ENCODE measurements at regions not wholly inside any gene's neighbourhood (a gene's known extent, or its start where the extent isn't known, plus 50 kb on each side); places are given as distances from the start of the nearest gene placed in this dataset.
"Not testable (repeated sequence)": the region's sequence is repeated elsewhere in the genome, so short reads cannot be mapped to it uniquely, and the experiment has no call there.

GRCh38 chr10:23657677-23658076 lies 218.8 kb downstream of the OTUD1 start:
- FAIRE-seq, result no peak

DNA sequence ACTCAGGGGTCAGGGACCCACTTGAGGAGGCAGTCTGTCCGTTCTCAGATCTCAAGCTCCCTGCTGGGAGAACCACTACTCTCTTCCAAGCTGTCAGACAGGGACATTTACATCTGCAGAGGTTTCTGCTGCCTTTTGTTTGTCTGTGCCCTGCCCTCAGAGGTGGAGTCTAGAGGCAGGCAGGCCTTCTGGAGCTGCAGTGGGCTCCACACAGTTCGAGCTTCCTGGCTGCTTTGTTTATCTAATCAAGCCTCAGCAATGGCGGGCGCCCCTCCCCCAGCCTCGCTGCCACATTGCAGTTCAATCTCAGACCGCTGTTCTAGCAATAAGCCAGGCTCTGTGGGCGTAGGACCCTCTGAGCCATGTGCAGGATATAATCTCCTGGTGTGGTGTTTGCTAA lies 233.0 kb downstream of the OTUD1 start:
- not testable (repeated sequence) for FAIRE-seq

GRCh38 chr10:23675585-23675984 lies 236.7 kb downstream of the OTUD1 start:
- FAIRE-seq, result no peak

DNA sequence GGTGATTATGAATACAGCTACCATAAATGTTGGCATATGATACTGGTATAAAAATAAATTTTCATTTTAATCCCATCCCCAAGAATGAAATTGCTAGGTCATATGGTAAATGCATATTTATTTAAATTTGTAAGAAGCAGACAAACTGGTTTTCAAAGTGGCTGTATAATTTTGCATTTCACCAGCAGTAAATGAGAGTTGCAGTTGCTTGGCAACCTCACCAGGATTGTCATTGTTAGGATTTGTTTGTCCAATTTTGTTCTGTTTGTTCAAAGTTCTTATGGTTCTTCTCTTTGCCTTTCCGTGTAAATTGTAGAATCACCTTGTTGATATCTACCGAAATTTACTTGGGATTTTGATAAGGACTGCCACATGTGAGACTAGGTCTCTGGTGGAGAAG lies 237.4 kb downstream of the OTUD1 start:
- no peak for FAIRE-seq

- no peak for FAIRE-seq
These were observed 247.8 kb downstream of the OTUD1 start for GRCh38 chr10:23686722-23687121.

DNA sequence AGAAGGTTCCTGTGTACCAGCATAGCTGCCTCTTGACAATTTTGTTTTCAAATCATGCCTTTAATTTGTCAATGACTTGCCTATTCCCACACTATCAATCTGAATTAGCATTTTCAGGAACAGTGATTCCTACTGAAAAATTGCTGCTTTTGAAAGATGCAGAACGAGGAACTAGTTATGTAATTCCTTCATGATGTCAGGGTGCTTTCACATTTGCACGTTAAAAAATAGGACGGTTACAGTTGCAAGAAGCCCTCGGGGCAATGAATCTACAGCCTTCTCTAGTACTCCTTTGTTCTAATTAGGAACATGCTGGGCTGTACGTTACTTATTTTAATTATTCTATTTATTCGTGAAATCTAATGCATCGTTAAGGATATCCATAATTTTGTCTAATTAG lies 253.9 kb downstream of the OTUD1 start:
- no peak for FAIRE-seq

- no peak for FAIRE-seq
These were observed 254.6 kb downstream of the OTUD1 start for GRCh38 chr10:23693501-23693901.

- no peak for FAIRE-seq
These were observed 255.1 kb downstream of the OTUD1 start for GRCh38 chr10:23693925-23694324.

- no peak for FAIRE-seq
These were observed 255.6 kb downstream of the OTUD1 start for GRCh38 chr10:23694446-23694920.

- no peak for FAIRE-seq
These were observed 256.3 kb downstream of the OTUD1 start for GRCh38 chr10:23694921-23695824.

GRCh38 chr10:23695825-23696420 lies 257.0 kb downstream of the OTUD1 start:
- no peak for FAIRE-seq

DNA sequence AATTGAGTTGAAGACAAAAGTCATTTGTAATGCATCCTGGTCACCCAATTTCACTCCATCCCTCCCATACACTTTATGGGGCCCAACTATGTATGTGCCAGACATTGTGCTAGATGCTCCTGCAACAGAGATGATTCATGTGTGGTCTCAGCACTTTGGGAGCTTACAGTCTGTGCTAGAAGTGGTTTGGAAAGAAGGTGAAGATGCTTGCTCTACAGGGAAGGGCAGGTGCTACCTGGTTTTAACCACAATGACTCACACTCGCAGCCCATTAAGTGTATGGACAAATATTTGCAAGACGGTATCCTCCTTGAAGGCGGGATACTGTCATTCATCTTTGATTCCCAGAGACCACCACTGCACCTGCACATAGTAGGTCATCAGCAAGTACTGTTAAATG lies 257.6 kb downstream of the OTUD1 start:
- no peak for FAIRE-seq

DNA sequence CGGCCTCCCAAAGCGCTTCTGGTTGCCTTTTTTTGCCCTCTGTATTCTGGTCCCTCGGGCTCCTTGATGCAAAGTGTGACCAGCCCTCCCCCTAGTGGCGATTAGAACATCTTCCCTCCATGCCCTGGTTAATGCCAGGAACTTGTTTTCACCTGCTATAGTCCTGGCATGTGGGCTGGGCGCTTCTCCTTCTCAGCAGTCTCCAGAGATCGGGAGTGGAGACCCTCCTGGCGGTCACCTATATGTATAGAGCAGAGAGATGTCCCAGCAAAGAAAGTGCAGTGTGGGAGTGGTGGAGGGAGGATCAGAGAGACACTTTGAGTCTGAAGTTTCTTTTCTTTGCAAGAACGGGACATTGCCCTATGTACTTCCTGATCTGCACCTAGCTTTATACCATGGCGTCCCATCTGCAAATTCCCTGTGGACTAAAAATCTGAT lies 264.1 kb downstream of the OTUD1 start:
- FAIRE-seq, result no peak

- FAIRE-seq, result no peak
These were observed 276.5 kb downstream of the OTUD1 start for GRCh38 chr10:23715363-23715762.

DNA sequence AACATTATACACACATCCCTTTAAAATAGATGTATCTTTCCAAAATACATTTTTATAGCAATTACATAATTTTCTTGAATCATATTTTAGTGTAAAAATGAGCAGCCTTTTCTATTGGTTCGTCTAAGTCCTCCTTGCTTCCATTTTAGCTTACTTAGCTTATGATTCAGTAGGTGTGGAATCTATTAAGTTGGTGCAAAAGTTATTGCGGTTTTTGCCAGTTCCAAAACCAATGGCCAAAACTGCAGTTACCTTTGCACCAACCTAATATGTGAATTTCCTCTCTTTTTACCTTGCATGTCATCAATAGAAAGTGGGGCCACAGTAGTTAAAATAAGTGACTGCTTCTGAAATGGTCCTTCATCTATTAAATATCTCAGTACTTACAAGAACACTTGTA lies 279.0 kb downstream of the OTUD1 start:
- FAIRE-seq, result no peak

DNA sequence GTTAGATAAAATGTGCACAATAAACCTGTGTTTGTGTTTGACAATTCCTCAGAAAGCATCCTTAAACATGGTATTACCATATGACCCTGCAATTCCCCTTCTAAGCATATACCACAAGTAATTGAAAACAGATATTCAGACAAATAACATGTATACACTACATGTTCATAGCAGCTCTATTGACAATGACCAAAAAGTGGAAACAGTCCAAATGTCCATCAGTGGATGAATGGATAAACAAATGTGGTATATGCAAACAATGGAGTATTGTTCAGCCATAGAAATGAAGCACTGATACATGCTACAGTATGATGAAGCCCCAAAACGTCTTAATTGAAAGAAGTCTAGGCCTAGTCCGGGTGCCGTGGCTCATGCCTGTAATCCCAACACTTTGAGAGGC lies 280.1 kb downstream of the OTUD1 start:
- FAIRE-seq, result no peak

GRCh38 chr10:23723796-23724195 lies 284.9 kb downstream of the OTUD1 start:
- no peak for FAIRE-seq

DNA sequence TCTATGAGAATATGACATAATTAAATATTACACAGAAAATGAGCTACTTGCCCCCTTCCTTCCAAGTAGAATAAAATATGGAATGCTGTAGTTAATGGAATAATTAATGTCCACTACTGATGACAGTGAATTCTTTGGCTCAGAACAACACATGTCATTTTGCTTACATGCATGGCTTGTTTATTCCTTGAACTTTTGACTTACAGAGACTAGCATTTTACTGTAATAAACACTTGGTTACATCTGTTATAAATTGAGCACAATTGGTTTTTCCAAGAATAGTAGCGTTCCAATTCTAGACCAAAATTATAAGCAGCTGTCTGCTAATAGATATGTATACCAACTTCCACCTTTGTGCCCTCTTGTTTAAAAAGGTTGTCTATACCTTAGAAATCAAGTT lies 286.7 kb downstream of the OTUD1 start:
- no peak for FAIRE-seq

DNA sequence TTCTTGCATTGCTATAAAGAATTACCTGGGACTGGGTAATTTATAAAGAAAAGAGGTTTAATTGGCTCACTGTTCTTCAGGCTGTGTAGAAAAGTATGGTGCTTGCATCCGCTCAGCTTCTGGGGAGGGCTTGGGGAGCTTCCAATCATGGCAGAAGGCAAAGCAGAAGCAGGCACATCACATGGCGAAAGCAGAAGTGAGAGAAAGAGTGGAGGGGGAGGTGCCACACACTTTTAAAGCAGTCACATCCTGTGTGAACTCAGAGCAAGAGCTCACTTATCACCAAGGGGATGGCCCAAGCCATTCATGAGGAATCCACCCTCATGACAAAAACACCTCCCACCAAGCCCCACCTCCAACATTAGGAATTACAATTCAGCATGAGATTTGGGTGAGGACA lies 303.5 kb downstream of the OTUD1 start:
- FAIRE-seq, result no peak

- FAIRE-seq, result no peak
These were observed 303.9 kb downstream of the OTUD1 start for GRCh38 chr10:23742807-23743206.

GRCh38 chr10:23754179-23754578 lies 315.3 kb downstream of the OTUD1 start:
- no peak for FAIRE-seq

DNA sequence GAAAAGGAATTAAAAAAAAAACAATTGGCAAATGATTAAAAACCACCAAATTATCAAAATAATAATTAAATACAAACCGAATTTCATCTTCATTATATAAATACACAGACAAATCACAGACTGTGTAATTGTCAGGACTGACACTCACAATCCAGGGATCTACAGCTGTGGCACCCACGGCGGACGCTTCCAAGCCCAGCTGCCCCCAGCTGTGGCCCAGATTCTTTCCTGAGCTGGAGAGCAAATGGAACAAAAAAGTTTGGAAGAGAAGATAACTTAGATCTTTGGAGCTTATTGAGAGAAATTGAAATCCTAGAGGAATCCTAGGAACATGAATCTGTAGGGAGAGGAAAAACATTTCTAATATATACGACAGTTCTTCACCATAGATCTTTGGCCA lies 316.1 kb downstream of the OTUD1 start:
- no peak for FAIRE-seq

GRCh38 chr10:23755556-23755955 lies 316.7 kb downstream of the OTUD1 start:
- no peak for FAIRE-seq

DNA sequence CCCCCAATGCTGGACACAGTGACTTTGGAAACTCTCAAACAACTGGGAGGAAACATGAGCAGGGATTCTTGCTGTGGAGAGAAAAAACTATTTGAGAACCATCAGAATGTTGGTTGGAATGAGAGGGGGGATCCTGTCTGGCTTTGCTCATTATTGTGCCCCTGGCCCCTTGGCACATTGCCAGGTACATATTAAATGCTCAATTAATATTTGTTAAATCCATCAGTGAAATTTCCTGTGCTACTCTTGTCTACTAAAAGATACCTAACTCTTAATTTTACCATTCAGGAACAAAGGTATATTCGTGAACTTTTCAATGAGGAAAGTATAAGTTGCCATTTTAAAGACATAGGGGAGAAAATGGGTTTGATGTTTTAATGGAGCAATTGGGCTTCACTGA lies 329.4 kb downstream of the OTUD1 start:
- no peak for FAIRE-seq
